ENCODE measurements at regions not wholly inside any gene's neighbourhood (a gene's known extent, or its start where the extent isn't known, plus 50 kb on each side); places are given as distances from the start of the nearest gene placed in this dataset.

DNA sequence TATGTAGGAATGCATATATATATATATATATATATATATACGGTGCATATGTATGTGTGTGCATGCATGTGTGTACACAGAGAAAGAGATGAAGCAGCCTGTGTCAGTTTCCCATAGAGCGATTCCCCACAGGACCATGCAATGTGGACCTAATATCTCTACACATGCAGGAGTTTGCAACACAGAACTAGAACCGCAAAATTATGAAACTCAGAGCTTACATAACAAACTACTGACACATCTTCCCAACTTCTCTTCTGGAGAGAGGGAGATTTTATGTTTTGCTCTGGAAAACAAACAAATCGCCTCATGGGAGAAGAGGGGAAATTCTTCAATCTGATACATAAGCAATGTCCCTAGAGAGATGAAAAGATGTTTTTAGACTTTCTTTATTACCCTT, 377.2 kb downstream of the LRATD1 start:
- no peak for TF ChIP-seq CTCF (IDR thresholded peaks at IDR 0.05; ENCODE audit: partially characterized antibody, unreplicated experiment)
- DNase-seq = no peak
- Mint-ChIP-seq H3K27ac (ENCODE audit: unreplicated experiment) (no peak overlapping the region), H3K36me3 (ENCODE audit: unreplicated experiment) (peaks cover 8% of the 10 kb centered on the region), H3K27me3 (ENCODE audit: unreplicated experiment) (no peaks in the 10 kb centered on the region), H3K4me3 (ENCODE audit: unreplicated experiment) (no peak overlapping the region), H3K4me1 (ENCODE audit: low read depth, unreplicated experiment) (no peaks in the 10 kb centered on the region), H3K9me3 (ENCODE audit: unreplicated experiment) (no peaks in the 10 kb centered on the region)

DNA sequence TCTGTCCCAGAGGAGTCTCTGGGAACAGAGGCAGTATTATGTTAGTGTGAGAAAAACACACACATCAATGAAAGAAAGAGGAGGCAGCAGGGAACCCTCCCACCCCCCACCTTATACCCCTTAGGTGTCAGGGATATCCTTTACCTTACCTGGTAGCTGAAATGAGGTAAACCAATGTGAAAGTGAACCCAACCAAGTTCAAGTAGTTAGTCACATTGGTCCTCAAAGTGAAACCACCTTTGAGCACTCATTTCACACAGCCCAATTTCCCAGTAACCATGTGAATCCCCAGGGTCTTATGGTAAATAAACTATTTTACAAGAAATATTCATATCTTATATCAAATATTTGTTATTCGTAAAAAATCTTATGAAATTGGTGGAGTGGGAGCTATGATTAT, 377.8 kb downstream of the LRATD1 start:
- TF ChIP-seq CTCF (IDR thresholded peaks at IDR 0.05; ENCODE audit: partially characterized antibody, unreplicated experiment) = no peak
- Mint-ChIP-seq H3K4me3 (ENCODE audit: unreplicated experiment) (no peak overlapping the region), H3K27me3 (ENCODE audit: unreplicated experiment) (no peaks in the 10 kb centered on the region), H3K9me3 (ENCODE audit: unreplicated experiment) (no peaks in the 10 kb centered on the region), H3K27ac (ENCODE audit: unreplicated experiment) (no peak overlapping the region), H3K4me1 (ENCODE audit: low read depth, unreplicated experiment) (no peaks in the 10 kb centered on the region), H3K36me3 (ENCODE audit: unreplicated experiment) (peaks cover 8% of the 10 kb centered on the region)
- no peak for DNase-seq

DNA sequence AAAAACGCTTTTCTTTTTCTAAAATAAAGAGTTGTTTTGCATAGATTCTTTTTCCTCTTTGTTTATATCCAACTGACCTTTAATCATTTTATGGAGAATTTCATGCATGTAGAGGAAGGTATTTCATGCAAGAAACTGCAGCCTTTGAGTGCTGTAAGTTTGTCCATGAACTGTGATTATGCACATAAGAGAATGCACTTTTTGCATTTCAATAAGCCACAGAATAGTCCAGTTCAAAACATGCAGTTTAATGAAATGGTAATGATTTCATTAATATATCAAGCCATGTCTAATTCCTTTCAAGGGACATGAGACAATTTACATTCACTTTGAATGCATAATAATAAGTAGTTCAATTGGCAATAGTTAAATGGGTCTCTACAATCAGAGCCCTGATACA, 386.3 kb downstream of the LRATD1 start:
- TF ChIP-seq CTCF (IDR thresholded peaks at IDR 0.05; ENCODE audit: partially characterized antibody, unreplicated experiment) = no peak
- no peak for DNase-seq
- no peaks in the 10 kb centered on the region for H3K27me3 Mint-ChIP-seq (ENCODE audit: unreplicated experiment)
- H3K9me3 Mint-ChIP-seq (ENCODE audit: unreplicated experiment) = peaks cover 2% of the 10 kb centered on the region
- H3K36me3 Mint-ChIP-seq (ENCODE audit: unreplicated experiment) = peaks cover 5% of the 10 kb centered on the region
- H3K27ac Mint-ChIP-seq (ENCODE audit: unreplicated experiment) = no peak overlapping the region
- no peaks in the 10 kb centered on the region for H3K4me1 Mint-ChIP-seq (ENCODE audit: low read depth, unreplicated experiment)
- H3K4me3 Mint-ChIP-seq (ENCODE audit: unreplicated experiment) = no peak overlapping the region

- Mint-ChIP-seq H3K36me3 (ENCODE audit: unreplicated experiment) (no peaks in the 10 kb centered on the region), H3K4me1 (ENCODE audit: low read depth, unreplicated experiment) (no peaks in the 10 kb centered on the region), H3K27ac (ENCODE audit: unreplicated experiment) (no peak overlapping the region), H3K4me3 (ENCODE audit: unreplicated experiment) (no peak overlapping the region), H3K27me3 (ENCODE audit: unreplicated experiment) (no peaks in the 10 kb centered on the region), H3K9me3 (ENCODE audit: unreplicated experiment) (peaks cover 2% of the 10 kb centered on the region)
- no peak for TF ChIP-seq CTCF (IDR thresholded peaks at IDR 0.05; ENCODE audit: partially characterized antibody, unreplicated experiment)
- DNase-seq = no peak
These were observed 390.7 kb downstream of the LRATD1 start for GRCh38 chr2:15023221-15023620.

- Mint-ChIP-seq H3K27me3 (ENCODE audit: unreplicated experiment) (peaks cover 2% of the 10 kb centered on the region), H3K36me3 (ENCODE audit: unreplicated experiment) (no peaks in the 10 kb centered on the region), H3K4me1 (ENCODE audit: low read depth, unreplicated experiment) (no peaks in the 10 kb centered on the region), H3K4me3 (ENCODE audit: unreplicated experiment) (no peak overlapping the region), H3K9me3 (ENCODE audit: unreplicated experiment) (no peaks in the 10 kb centered on the region), H3K27ac (ENCODE audit: unreplicated experiment) (no peak overlapping the region)
- no peak for DNase-seq
- no peak for TF ChIP-seq CTCF (IDR thresholded peaks at IDR 0.05; ENCODE audit: partially characterized antibody, unreplicated experiment)
These were observed 395.9 kb downstream of the LRATD1 start for GRCh38 chr2:15028406-15028805.
